PC-3 (cell line): ENCODE measurements at regions not wholly inside any gene's neighbourhood (a gene's known extent, or its start where the extent isn't known, plus 50 kb on each side); places are given as distances from the start of the nearest gene placed in this dataset.

Experiments
- ATAC-seq: fragments of 200-7000 bp; cut with Tn5 transposase; 2 replicates; pipeline ENCODE4 v1.9.1; 2020; ENCODE audit warnings: mild to moderate bottlenecking, moderate library complexity
- BruUV-seq: library from RNA; stranded (reverse); fragments of 400-500 nt; replicated peaks from 2 replicates; lab custom pipeline; 2021; lab: Mats Ljungman, UMichigan
- CTCF ChIA-PET: fragments of 300-600 bp; sonication (Branson Sonifier 250); formaldehyde crosslinking; loops from one replicate; lab custom pipeline; 2022; ENCODE audit warnings: antibody characterized with exemption; lab: Charles Lee
- POLR2A ChIA-PET: fragments of 300-600 bp; sonication (Branson Sonifier 250); formaldehyde crosslinking; loops from one replicate; lab custom pipeline; 2022; ENCODE audit warnings: antibody characterized with exemption; ENCODE audit not compliant: unreplicated experiment; lab: Charles Lee
- DNase-seq: peaks from one replicate; pipeline ENCODE4 v3.0.0-alpha.2; 2015
- H2AFZ ChIP-seq: fragments of 300-600 bp; sonication (generic); 2 replicates; pipeline ENCODE4 v1.6.0; 2016; ENCODE audit warnings: antibody characterized with exemption, low read length
- H3F3A ChIP-seq: fragments of 300-600 bp; sonication (generic); one replicate; pipeline ENCODE4 v1.6.0; 2017; ENCODE audit warnings: antibody characterized with exemption, low read length, control low read depth, mild to moderate bottlenecking; ENCODE audit not compliant: unreplicated experiment
- H3K27ac ChIP-seq: fragments of 300-600 bp; sonication (generic); 2 replicates; pipeline ENCODE4 v1.5.1; 2016; ENCODE audit warnings: mild to moderate bottlenecking, low read length
- H3K27me3 ChIP-seq: fragments of 300-600 bp; sonication (generic); 2 replicates; pipeline ENCODE4 v1.6.1; 2016; ENCODE audit warnings: low read length, mixed read lengths
- H3K36me3 ChIP-seq: fragments of 300-600 bp; sonication (generic); 2 replicates; pipeline ENCODE4 v1.6.1; 2016; ENCODE audit warnings: low read depth, mixed run types, low read length, mixed read lengths
- H3K4me1 ChIP-seq: fragments of 300-600 bp; sonication (generic); 2 replicates; pipeline ENCODE4 v1.5.1; 2016; ENCODE audit warnings: low read length; ENCODE audit not compliant: insufficient read depth
- H3K4me2 ChIP-seq: fragments of 300-600 bp; sonication (generic); 2 replicates; pipeline ENCODE4 v1.6.0; 2016; ENCODE audit warnings: low read length
- H3K4me3 ChIP-seq: fragments of 300-600 bp; sonication (generic); 2 replicates; pipeline ENCODE4 v1.5.1; 2016; ENCODE audit warnings: mild to moderate bottlenecking, low read length, mixed read lengths
- H3K79me2 ChIP-seq: fragments of 300-600 bp; sonication (generic); 2 replicates; pipeline ENCODE4 v1.6.1; 2017; ENCODE audit warnings: low read length, mixed read lengths
- H3K9ac ChIP-seq: fragments of 300-600 bp; sonication (generic); 2 replicates; pipeline ENCODE4 v1.6.0; 2016; ENCODE audit warnings: mild to moderate bottlenecking, low read length
- H3K9me2 ChIP-seq: fragments of 300-600 bp; sonication (generic); replicated peaks from 2 replicates; pipeline ENCODE4 v1.6.1; 2016; ENCODE audit warnings: mixed run types, low read length, mixed read lengths
- H3K9me3 ChIP-seq: fragments of 300-600 bp; sonication (generic); 2 replicates; pipeline ENCODE4 v1.6.1; 2016; ENCODE audit warnings: low read length, mixed read lengths
- H4K20me1 ChIP-seq: fragments of 300-600 bp; sonication (generic); 2 replicates; pipeline ENCODE4 v1.6.1; 2016; ENCODE audit warnings: low read length, mixed read lengths
- EZH2 ChIP-seq: fragments of 300-600 bp; sonication (generic); IDR thresholded peaks from one replicate; pipeline ENCODE4 v1.6.1; 2017; ENCODE audit warnings: antibody characterized with exemption, mild to moderate bottlenecking, low read length; ENCODE audit not compliant: unreplicated experiment
- EZH2phosphoT487 ChIP-seq: fragments of 300-600 bp; sonication (generic); IDR thresholded peaks from 2 replicates; pipeline ENCODE4 v1.6.1; 2018; ENCODE audit warnings: mild to moderate bottlenecking, antibody characterized with exemption, low read length, borderline replicate concordance
- intact Hi-C: fragments of 100-400 bp; cut with micrococcal nuclease; formaldehyde crosslinking; loops from 2 replicates; pipeline ENCODE4 v1.9.0; 2023
- TF ChIP-seq, protein P1 (sequence below): fragments of 300-600 bp; sonication (generic); conservative IDR thresholded peaks from 2 replicates; pipeline ENCODE4 v1.5.1; 2017; ENCODE audit warnings: antibody characterized with exemption, low read depth, mild to moderate bottlenecking, low read length

DNA sequence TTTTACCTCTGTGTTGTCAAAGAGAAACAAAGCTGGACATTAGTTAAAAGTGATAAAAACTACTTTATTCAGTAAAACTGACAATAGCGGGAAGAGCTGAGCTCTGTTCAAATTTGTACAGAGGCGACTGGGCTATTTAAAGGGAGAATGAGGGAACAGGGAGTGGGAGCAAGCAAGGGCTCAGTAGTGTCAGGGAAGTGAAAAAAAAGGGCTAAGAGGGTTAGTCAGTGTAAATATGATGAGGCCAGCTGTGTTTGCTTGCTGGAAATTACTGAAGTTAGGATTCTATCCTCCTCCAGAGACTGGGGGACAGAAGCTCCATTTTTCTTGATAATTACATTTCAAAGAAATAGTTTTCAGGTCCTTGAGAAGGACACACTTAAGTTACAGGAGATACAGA lies 232.5 kb downstream of the SH2D4B start:
- H3K4me1 ChIP-seq: no peaks in the 10 kb centered on the region
- no peak for DNase-seq
- H3K9ac ChIP-seq: no peak overlapping the region
- H3K27me3 ChIP-seq: no peaks in the 10 kb centered on the region
- CTCF ChIA-PET: no interaction called here
- no peaks in the 10 kb centered on the region for H3F3A ChIP-seq
- TF ChIP-seq, protein P1, sequence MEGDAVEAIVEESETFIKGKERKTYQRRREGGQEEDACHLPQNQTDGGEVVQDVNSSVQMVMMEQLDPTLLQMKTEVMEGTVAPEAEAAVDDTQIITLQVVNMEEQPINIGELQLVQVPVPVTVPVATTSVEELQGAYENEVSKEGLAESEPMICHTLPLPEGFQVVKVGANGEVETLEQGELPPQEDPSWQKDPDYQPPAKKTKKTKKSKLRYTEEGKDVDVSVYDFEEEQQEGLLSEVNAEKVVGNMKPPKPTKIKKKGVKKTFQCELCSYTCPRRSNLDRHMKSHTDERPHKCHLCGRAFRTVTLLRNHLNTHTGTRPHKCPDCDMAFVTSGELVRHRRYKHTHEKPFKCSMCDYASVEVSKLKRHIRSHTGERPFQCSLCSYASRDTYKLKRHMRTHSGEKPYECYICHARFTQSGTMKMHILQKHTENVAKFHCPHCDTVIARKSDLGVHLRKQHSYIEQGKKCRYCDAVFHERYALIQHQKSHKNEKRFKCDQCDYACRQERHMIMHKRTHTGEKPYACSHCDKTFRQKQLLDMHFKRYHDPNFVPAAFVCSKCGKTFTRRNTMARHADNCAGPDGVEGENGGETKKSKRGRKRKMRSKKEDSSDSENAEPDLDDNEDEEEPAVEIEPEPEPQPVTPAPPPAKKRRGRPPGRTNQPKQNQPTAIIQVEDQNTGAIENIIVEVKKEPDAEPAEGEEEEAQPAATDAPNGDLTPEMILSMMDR: no peak
- no peak for TF ChIP-seq EZH2phosphoT487
- no peak for TF ChIP-seq EZH2
- H3K9me3 ChIP-seq: no peaks in the 10 kb centered on the region
- no peak for ATAC-seq
- H3K79me2 ChIP-seq: no peaks in the 10 kb centered on the region
- no peak overlapping the region for H2AFZ ChIP-seq
- POLR2A ChIA-PET: no interaction called here
- no peaks in the 10 kb centered on the region for H3K36me3 ChIP-seq
- no peak overlapping the region for H3K4me3 ChIP-seq
- no peak overlapping the region for H3K27ac ChIP-seq
- no peaks in the 10 kb centered on the region for H3K9me2 ChIP-seq
- no TSS peak for BruUV-seq
- intact Hi-C loops: no loop called here
- no peaks in the 10 kb centered on the region for H4K20me1 ChIP-seq
- no peak overlapping the region for H3K4me2 ChIP-seq

DNA sequence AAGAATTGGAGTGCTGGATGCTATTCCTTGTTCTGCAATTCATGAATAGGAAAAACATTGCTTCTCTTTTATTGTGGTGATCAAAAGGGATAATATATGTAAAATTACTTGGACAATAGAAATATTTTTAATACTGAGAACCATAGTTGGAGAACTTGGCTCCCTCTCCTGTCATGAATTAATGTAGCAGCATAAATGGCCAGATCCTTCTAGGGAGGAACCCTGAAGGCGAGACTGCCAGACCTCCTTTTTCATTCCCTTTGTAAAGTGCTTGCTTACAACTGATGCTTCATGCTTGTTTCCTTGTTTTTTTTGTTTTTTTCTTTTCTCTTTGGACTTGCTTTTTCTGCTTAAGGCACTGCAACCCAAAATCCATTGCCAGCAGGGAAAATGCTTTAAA lies 233.6 kb downstream of the SH2D4B start:
- DNase-seq: no peak
- no TSS peak for BruUV-seq
- Histone ChIP-seq H3K9me3 (no peaks in the 10 kb centered on the region), H3K79me2 (no peaks in the 10 kb centered on the region), H3K9me2 (no peaks in the 10 kb centered on the region), H3K9ac (no peak overlapping the region), H3K4me2 (no peak overlapping the region), H4K20me1 (no peaks in the 10 kb centered on the region), H3F3A (no peaks in the 10 kb centered on the region), H3K4me1 (no peaks in the 10 kb centered on the region), H3K27ac (no peak overlapping the region), H3K4me3 (no peak overlapping the region), H2AFZ (no peak overlapping the region), H3K27me3 (no peaks in the 10 kb centered on the region), H3K36me3 (no peaks in the 10 kb centered on the region)
- intact Hi-C loops: no loop called here
- no peak for TF ChIP-seq EZH2phosphoT487
- TF ChIP-seq, protein P1: no peak
- CTCF ChIA-PET: no interaction called here
- no peak for ATAC-seq
- POLR2A ChIA-PET: no interaction called here

DNA sequence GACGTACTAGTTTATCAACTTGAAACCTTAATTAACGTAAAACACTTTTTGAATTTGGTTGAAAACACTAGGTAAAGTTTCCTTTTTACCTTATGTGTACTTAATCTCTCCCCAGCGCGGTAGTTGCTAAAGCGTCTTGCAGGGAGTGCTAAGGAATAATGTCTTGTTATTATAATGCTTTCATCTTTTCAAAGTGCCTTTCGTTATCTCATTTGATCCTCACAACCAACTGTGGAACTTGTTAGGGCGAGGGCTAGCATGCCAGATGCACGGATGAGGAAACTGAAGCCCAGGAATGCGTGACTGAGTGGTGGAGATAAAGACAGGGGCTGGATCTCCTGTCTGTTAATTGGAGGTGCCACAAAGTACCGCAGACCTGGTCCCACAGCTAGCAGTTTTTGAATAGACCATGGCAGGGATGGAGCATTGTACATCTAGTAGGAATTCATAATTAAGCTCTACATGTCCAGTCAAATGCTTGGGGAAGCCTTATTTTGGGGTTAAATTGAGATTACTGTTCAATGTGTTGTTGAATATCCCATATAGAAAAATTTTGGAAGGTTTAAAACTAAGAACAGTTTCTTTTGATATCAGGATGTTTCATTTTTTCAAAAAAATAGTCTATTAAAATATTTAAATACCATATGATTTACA lies 234.3 kb downstream of the SH2D4B start:
- H3K27me3 ChIP-seq: no peaks in the 10 kb centered on the region
- BruUV-seq: no TSS peak
- H3K9me3 ChIP-seq: no peaks in the 10 kb centered on the region
- TF ChIP-seq, protein P1: no peak
- TF ChIP-seq EZH2phosphoT487 (no peak), EZH2 (no peak)
- DNase-seq: no peak
- H3K36me3 ChIP-seq: no peaks in the 10 kb centered on the region
- H4K20me1 ChIP-seq: no peaks in the 10 kb centered on the region
- ChIA-PET POLR2A (no interaction called here), CTCF (no interaction called here)
- H3K4me3 ChIP-seq: no peak overlapping the region
- H3K4me1 ChIP-seq: no peaks in the 10 kb centered on the region
- H3F3A ChIP-seq: no peaks in the 10 kb centered on the region
- H3K9me2 ChIP-seq: no peaks in the 10 kb centered on the region
- no peaks in the 10 kb centered on the region for H3K79me2 ChIP-seq
- H3K9ac ChIP-seq: no peak overlapping the region
- intact Hi-C loops: no loop called here
- ATAC-seq: no peak
- no peak overlapping the region for H3K4me2 ChIP-seq
- H2AFZ ChIP-seq: no peak overlapping the region
- H3K27ac ChIP-seq: no peak overlapping the region
